SK-N-MC (cell line): ENCODE measurements at regions not wholly inside any gene's neighbourhood (a gene's known extent, or its start where the extent isn't known, plus 50 kb on each side); places are given as distances from the start of the nearest gene placed in this dataset.

ENCODE experiments used
- DNase-seq: peaks from one replicate; pipeline ENCODE4 v3.0.0-alpha.2; 2011; ENCODE audit warnings: low read depth, low spot score
- H3K27ac ChIP-seq: fragments of 200-600 bp; sonication (generic); 2 replicates; pipeline ENCODE4 v1.5.1; 2016; ENCODE audit warnings: mixed run types
- H3K36me3 ChIP-seq: fragments of 200-600 bp; sonication (generic); 2 replicates; pipeline ENCODE4 v1.6.1; 2017; ENCODE audit warnings: antibody characterized with exemption, low read length, mixed read lengths; ENCODE audit not compliant: insufficient read depth
- H3K4me3 ChIP-seq: fragments of 200-600 bp; sonication (generic); 2 replicates; pipeline ENCODE4 v1.5.1; 2016
- H3K9ac ChIP-seq: fragments of 200-600 bp; sonication (generic); 2 replicates; pipeline ENCODE4 v1.8.0; 2017; ENCODE audit warnings: mixed run types, mixed read lengths; ENCODE audit not compliant: insufficient read length
- H3K9me3 ChIP-seq: fragments of 200-600 bp; sonication (generic); 2 replicates; pipeline ENCODE4 v1.6.1; 2017; ENCODE audit warnings: low read depth, mild to moderate bottlenecking, antibody characterized with exemption, low read length, moderate library complexity, mixed read lengths
- EZH2 ChIP-seq: fragments of 200-600 bp; sonication (generic); IDR thresholded peaks from one replicate; pipeline ENCODE4 v1.6.1; 2017; ENCODE audit warnings: antibody characterized with exemption
- FOXP2 ChIP-seq: optimal IDR thresholded peaks from 2 replicates; pipeline ENCODE3; 2011; ENCODE audit warnings: mild to moderate bottlenecking, moderate library complexity; ENCODE audit not compliant: insufficient read depth; ENCODE audit errors: extremely low read length, control extremely low read depth
- POLR2AphosphoS5 ChIP-seq: IDR thresholded peaks from 2 replicates; pipeline ENCODE4 v1.6.1; 2012; ENCODE audit warnings: mild to moderate bottlenecking, low read depth, low read length, borderline replicate concordance

DNA sequence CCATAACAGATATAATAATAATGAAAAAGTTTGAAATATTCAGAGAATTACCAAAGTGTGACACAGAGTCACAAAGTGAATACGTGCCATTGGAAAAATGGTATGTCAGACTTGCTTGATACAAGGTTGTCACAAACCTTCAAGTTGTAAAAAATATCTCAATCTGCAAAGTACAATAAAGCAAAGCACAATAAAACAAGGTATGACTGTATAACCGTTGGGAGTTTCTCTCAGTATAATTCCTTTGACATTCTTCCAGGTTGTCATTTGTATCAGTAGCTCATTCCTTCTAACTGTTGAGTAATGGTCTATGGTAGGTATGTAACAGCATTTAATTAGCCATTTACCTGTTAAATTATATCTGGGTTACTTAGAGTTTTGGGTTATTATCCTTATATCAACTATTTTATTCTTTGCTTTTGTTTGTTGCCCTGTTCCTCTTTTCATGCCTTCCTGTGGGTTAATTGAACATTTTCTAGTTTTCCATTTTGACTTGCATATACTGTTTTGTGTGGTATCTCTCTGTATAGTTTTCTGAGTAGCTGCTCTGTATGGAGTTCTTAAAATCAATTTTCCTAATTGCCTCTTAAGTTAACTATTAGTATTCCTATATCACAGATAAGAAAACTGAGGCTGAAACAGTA lies 112.5 kb downstream of the SUCNR1 start:
- no peak overlapping the region for H3K27ac ChIP-seq
- no peaks in the 10 kb centered on the region for H3K36me3 ChIP-seq
- H3K9me3 ChIP-seq = no peaks in the 10 kb centered on the region
- TF ChIP-seq FOXP2 (no peak), POLR2AphosphoS5 (no peak), EZH2 (no peak)
- no peak overlapping the region for H3K9ac ChIP-seq
- H3K4me3 ChIP-seq = no peak overlapping the region
- no peak for DNase-seq

DNA sequence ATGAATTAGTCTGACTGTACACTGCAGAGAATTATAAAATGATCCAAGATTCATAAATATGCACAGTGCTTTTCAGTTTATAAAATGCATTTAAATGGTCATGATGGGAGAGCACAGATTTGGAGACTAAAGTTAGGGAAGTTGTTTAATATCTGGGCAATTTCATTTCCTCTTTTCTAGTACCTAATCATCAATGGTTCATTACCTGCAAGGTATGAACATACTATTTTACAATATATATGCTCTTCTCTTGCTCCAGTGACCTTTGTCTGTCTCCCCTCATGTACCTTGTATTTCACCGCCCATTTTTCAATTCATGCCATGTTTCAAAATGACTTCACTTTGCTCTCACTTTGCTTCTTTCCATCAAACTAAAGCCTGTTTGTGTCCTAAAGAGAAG lies 114.5 kb downstream of the SUCNR1 start:
- Histone ChIP-seq H3K36me3 (no peaks in the 10 kb centered on the region), H3K4me3 (no peak overlapping the region)

DNA sequence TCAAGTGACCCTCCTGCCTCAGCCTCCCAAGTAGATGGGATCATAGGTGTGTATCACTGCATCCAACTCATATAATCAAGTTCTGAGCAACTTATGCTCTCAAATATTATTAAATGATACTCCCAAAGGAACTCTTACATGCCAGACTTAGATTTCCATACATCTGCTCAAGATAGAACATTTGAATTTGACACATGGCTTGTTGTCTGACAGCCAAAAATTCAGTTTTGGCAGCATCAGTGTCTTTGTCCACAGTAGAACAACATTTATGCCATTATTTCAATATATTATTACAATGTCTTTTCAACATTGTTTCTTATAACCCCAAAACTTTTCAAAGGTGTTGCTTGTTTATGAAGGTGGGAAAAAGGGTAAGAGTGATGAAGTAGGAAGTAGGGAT lies 116.2 kb downstream of the SUCNR1 start:
- DNase-seq = no peak
- TF ChIP-seq FOXP2 (no peak), POLR2AphosphoS5 (no peak), EZH2 (no peak)
- Histone ChIP-seq H3K36me3 (no peaks in the 10 kb centered on the region), H3K27ac (no peak overlapping the region), H3K4me3 (no peak overlapping the region), H3K9me3 (no peaks in the 10 kb centered on the region), H3K9ac (no peak overlapping the region)

More for the DNA sequence above, 114.5 kb downstream of the SUCNR1 start:
- Histone ChIP-seq H3K9ac (no peak overlapping the region), H3K27ac (no peak overlapping the region), H3K9me3 (no peaks in the 10 kb centered on the region)
- TF ChIP-seq POLR2AphosphoS5 = no peak
- TF ChIP-seq EZH2 = no peak
- no peak for TF ChIP-seq FOXP2
- DNase-seq = no peak

DNA sequence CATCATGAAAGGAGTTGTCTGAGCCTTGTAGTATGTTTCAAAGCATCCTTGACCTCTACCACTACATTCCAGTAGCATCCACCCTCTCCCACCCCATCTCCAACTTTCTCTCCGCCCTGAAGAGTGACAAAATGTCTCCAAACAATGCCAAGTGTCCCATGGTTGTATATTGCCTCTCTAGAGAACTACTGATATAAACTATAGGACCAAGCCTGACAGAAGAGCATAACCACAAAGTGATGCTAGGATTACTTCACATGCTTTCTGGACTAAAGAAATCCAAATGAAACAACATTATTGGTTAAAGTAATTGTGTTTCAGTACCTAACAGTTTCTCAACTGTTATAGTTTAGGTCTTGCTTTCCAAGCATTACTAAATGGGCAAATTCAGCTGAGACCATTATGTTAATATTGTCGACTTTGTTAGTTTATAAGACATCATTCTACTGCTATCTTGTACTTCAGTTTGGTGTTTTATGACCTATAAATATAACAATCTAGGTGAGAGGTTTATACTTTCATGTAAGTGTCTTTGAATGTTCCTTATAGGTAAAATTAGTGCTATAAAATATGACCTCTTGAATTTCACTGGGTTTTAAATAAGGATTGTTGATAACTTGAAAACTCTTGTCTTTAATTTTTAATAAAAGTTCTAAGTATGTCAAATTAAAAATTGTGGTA lies 117.4 kb downstream of the SUCNR1 start:
- Histone ChIP-seq H3K36me3 (no peaks in the 10 kb centered on the region), H3K27ac (no peak overlapping the region), H3K9me3 (no peaks in the 10 kb centered on the region), H3K9ac (no peak overlapping the region), H3K4me3 (no peak overlapping the region)
- TF ChIP-seq POLR2AphosphoS5 (no peak), EZH2 (no peak), FOXP2 (no peak)
- no peak for DNase-seq

DNA sequence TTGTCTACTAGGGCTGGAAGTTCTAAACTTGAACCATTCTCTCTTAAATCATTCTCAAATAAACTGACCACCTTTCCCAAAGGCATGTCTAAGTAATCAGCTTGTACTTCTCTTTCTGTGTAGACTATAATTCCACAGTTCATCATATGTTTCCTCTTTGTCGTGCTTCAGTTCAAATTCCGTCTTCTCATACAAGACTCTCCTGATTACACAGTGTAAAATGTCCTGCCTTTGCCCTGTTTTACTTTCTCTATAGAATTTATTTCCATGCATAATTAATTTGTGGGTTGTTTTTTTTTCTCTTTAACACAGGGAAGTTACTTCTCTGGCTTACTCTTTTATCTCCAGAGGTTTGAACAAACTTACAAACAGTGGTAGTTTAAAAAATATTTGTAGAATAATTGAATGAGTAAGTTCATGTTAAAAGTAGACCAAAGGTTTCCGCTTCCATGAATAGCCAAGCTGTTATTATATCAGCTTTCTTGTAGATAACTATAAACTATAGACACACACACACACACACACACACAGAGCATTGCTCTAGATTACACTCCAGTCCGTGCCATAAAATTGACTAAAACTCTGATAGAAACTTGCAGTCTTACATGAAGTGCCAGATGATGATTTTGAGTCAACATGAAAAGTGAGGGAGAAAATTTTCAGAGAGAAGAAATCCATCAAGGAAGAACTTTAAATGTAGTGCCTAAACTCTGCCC lies 119.0 kb downstream of the SUCNR1 start:
- peak overlapping the region; percentile 87 for H3K27ac ChIP-seq
- peak overlapping the region; percentile 56 for H3K4me3 ChIP-seq
- peak overlapping the region; percentile 49 for H3K9ac ChIP-seq
- no peaks in the 10 kb centered on the region for H3K9me3 ChIP-seq
- TF ChIP-seq EZH2 = no peak
- TF ChIP-seq FOXP2 = no peak
- TF ChIP-seq POLR2AphosphoS5 = peak; percentile 26; the same call in 1 of the 2 replicates
- no peaks in the 10 kb centered on the region for H3K36me3 ChIP-seq
- DNase-seq = peak; percentile 60

DNA sequence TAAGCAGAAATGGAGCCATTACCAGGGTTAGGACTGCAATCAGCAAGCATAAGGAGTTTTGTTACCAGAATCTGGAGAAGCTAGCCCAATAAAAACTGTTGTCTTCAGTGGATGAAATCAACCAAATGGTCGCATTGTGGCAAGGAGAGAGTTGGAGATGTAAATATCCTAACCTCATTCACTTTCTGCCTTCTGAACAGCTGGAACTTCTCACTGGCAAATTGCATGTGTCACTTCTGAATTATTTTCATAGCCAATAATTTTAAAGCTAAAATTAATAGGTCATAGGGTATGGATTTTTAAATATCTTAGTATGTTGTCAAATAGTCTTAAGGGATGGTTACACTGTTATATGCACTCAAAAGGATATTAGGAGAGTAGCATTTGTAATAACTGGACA lies 121.6 kb downstream of the SUCNR1 start:
- Histone ChIP-seq H3K27ac (no peak overlapping the region), H3K4me3 (no peak overlapping the region), H3K9ac (no peak overlapping the region), H3K36me3 (no peaks in the 10 kb centered on the region), H3K9me3 (no peaks in the 10 kb centered on the region)
- TF ChIP-seq EZH2 (no peak), POLR2AphosphoS5 (no peak), FOXP2 (no peak)
- no peak for DNase-seq

DNA sequence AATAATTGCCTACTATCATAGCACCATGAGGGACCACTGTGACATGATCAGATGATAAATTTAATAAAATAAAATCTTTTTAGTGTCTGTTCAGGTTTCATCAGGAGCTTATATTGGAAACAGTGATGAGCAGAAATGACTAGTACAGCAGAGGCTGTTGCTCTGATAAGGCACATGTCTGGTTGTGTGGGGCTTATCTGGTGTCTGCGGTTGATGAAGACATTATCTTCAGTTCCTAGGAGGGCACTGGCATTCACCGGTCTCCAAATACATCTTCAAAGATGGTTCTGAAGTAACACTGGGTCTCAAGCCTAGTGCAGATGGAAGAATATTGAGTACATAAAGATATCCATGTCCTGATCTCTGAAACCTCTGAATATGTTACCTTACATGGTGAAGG lies 125.3 kb downstream of the SUCNR1 start:
- TF ChIP-seq EZH2 = no peak
- no peak for TF ChIP-seq POLR2AphosphoS5
- TF ChIP-seq FOXP2 = no peak
- Histone ChIP-seq H3K9me3 (no peaks in the 10 kb centered on the region), H3K36me3 (no peaks in the 10 kb centered on the region), H3K4me3 (no peak overlapping the region), H3K9ac (no peak overlapping the region), H3K27ac (no peak overlapping the region)
- DNase-seq = no peak

DNA sequence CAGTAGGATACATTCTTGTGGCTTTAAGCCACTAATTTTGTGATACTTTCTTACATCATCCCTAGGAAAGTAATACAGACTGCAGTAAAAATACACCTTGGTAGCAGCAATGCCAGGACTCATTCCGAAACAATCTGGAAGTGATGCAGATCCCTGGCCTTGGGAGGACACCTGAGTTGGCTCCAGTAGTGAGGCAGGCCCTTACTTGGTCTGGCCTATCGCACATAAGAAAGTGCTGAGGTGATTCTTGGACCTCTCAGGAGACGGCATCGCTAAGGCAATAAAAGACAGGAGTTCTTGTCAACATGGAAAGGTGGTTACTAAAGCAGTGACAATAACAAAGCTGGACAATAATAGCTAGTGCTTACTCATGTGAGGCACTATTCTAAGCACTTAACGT lies 126.5 kb downstream of the SUCNR1 start:
- DNase-seq = no peak
- H3K4me3 ChIP-seq = no peak overlapping the region
- no peaks in the 10 kb centered on the region for H3K36me3 ChIP-seq
- H3K9ac ChIP-seq = no peak overlapping the region
- no peak overlapping the region for H3K27ac ChIP-seq
- no peak for TF ChIP-seq POLR2AphosphoS5
- TF ChIP-seq EZH2 = no peak
- TF ChIP-seq FOXP2 = no peak
- no peaks in the 10 kb centered on the region for H3K9me3 ChIP-seq
